K562 (cell line): ENCODE measurements at regions not wholly inside any gene's neighbourhood (a gene's known extent, or its start where the extent isn't known, plus 50 kb on each side); places are given as distances from the start of the nearest gene placed in this dataset.

Experiments used
- CHD2 ChIP-seq: IDR thresholded peaks from 2 replicates; pipeline ENCODE4 v1.6.1; 2011; ENCODE audit warnings: low read depth, low read length
- KAT8 ChIP-seq: fragments of 450-650 bp; IDR thresholded peaks from 2 replicates; pipeline ENCODE4 v1.6.1; 2016; ENCODE audit warnings: low read depth, mild to moderate bottlenecking
- NFIC ChIP-seq: fragments of 450-650 bp; IDR thresholded peaks from 2 replicates; pipeline ENCODE4 v1.6.1; 2017; ENCODE audit warnings: mild to moderate bottlenecking, inconsistent platforms
- NR1H2 ChIP-seq: sonication (generic); formaldehyde crosslinking; IDR thresholded peaks from 2 replicates; pipeline ENCODE4 v1.4.0; 2020; ENCODE audit warnings: mild to moderate bottlenecking, missing genetic modification reagents
- SP2 ChIP-seq: IDR thresholded peaks from 2 replicates; pipeline ENCODE4 v1.6.1; 2011; ENCODE audit warnings: mild to moderate bottlenecking, low read depth, low read length, moderate library complexity; ENCODE audit not compliant: poor library complexity, severe bottlenecking; ENCODE audit errors: extremely low read depth
- TEAD2 ChIP-seq: fragments of 450-650 bp; IDR thresholded peaks from 2 replicates; pipeline ENCODE4 v1.6.1; 2016; ENCODE audit warnings: missing genetic modification characterization, control low read depth, missing compliant biosample characterization
- TEAD4 ChIP-seq, 2 experiments: sonication (generic) in 1 of 2; formaldehyde crosslinking in 1 of 2; IDR thresholded peaks; 2 replicates each; pipeline versions ENCODE4 v1.6.1 to v1.8.0; 2012 to 2022; ENCODE audit warnings: borderline replicate concordance in 1 of 2, inconsistent platforms in 1 of 2, low read length in 1 of 2, mild to moderate bottlenecking in 1 of 2, missing genetic modification reagents in 1 of 2
- ZSCAN29 ChIP-seq: fragments of 450-650 bp; IDR thresholded peaks from 2 replicates; pipeline ENCODE4 v1.6.1; 2017
- TF ChIP-seq, protein P1 (sequence below): sonication (generic); formaldehyde crosslinking; IDR thresholded peaks from 2 replicates; pipeline ENCODE4 v1.8.0; 2022; ENCODE audit warnings: missing genetic modification reagents, mild to moderate bottlenecking, borderline replicate concordance
- TF ChIP-seq, protein P2 (sequence below): fragments of 450-650 bp; formaldehyde crosslinking; IDR thresholded peaks from 2 replicates; pipeline ENCODE4 v1.4.0; 2022; ENCODE audit warnings: missing genetic modification characterization
- TF ChIP-seq, protein P3 (sequence below), 3 experiments: IDR thresholded peaks in 2 of 3; conservative IDR thresholded peaks in 1 of 3; 2 replicates each; pipeline ENCODE4 v1.5.1; 2011 to 2012; ENCODE audit warnings: low read length in 3 of 3, mild to moderate bottlenecking in 3 of 3, control low read depth in 2 of 3, improper control_type of control experiment in 1 of 3, inconsistent platforms in 1 of 3, low read depth in 1 of 3, mixed read lengths in 1 of 3, moderate library complexity in 1 of 3; ENCODE audit not compliant: insufficient read depth in 2 of 3
- TF ChIP-seq, protein P4 (sequence below), 3 experiments: fragments of 200-800 bp in 1 of 3; sonication (Bioruptor generic) in 1 of 3; sonication (generic) in 1 of 3; formaldehyde crosslinking in 1 of 3; IDR thresholded peaks; 2 replicates each; pipeline versions ENCODE4 v1.6.1 to v1.8.0; 2016 to 2022; ENCODE audit warnings: mild to moderate bottlenecking in 2 of 3, missing compliant biosample characterization in 2 of 3, missing genetic modification characterization in 2 of 3, missing genetic modification reagents in 1 of 3
- TF ChIP-seq, protein P5 (sequence below): sonication (generic); formaldehyde crosslinking; IDR thresholded peaks from 2 replicates; pipeline ENCODE4 v1.8.0; 2023; ENCODE audit warnings: missing genetic modification reagents, mild to moderate bottlenecking, borderline replicate concordance
- TF ChIP-seq, protein P6 (sequence below): sonication (generic); formaldehyde crosslinking; IDR thresholded peaks from 2 replicates; pipeline ENCODE4 v1.9.0; 2022; ENCODE audit warnings: mild to moderate bottlenecking, missing genetic modification reagents

DNA sequence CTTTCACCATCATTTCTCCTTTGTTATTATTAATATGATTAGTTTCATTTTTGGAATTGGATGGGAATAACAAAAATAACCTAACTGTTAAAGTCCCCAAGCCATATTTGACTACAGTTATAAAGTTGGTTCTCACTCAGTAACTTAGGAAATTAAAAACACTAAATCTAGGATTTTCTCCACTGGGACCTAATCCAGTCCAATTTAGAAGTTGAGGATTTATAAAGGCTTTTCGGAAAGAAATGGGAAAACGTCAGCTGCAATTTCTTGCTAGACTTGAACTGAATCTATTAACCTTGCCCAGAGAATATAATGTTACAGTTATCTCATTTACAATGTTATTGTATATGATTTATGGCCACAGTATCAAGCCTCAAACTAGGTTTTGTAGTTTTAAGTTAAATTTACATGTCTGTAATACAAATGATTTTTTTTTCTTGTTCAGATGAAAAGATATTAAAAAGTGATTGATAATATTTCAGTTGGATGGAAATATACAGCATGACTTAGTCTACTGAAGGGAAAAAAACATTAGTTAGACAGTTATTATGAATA, 524.3 kb upstream of the GRAMD2B start:
- TF ChIP-seq SP2 (no peak), CHD2 (no peak), NFIC (no peak), NR1H2 (no peak), ZSCAN29 (no peak), KAT8 (no peak), TEAD2 (tag) (no peak), TEAD4 (IDR thresholded peaks at IDR 0.05; ENCODE audit: low read length) (no peak), TEAD4 (CRISPR knock-in tag; IDR thresholded peaks at IDR 0.05; ENCODE audit: borderline replicate concordance) (no peak)
- TF ChIP-seq, protein P1, sequence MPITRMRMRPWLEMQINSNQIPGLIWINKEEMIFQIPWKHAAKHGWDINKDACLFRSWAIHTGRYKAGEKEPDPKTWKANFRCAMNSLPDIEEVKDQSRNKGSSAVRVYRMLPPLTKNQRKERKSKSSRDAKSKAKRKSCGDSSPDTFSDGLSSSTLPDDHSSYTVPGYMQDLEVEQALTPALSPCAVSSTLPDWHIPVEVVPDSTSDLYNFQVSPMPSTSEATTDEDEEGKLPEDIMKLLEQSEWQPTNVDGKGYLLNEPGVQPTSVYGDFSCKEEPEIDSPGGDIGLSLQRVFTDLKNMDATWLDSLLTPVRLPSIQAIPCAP (CRISPR knock-in tag): no peak
- TF ChIP-seq, protein P2, sequence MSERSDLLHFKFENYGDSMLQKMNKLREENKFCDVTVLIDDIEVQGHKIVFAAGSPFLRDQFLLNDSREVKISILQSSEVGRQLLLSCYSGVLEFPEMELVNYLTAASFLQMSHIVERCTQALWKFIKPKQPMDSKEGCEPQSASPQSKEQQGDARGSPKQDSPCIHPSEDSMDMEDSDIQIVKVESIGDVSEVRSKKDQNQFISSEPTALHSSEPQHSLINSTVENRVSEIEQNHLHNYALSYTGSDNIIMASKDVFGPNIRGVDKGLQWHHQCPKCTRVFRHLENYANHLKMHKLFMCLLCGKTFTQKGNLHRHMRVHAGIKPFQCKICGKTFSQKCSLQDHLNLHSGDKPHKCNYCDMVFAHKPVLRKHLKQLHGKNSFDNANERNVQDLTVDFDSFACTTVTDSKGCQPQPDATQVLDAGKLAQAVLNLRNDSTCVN (CRISPR knock-in tag): no peak
- TF ChIP-seq, protein P3, sequence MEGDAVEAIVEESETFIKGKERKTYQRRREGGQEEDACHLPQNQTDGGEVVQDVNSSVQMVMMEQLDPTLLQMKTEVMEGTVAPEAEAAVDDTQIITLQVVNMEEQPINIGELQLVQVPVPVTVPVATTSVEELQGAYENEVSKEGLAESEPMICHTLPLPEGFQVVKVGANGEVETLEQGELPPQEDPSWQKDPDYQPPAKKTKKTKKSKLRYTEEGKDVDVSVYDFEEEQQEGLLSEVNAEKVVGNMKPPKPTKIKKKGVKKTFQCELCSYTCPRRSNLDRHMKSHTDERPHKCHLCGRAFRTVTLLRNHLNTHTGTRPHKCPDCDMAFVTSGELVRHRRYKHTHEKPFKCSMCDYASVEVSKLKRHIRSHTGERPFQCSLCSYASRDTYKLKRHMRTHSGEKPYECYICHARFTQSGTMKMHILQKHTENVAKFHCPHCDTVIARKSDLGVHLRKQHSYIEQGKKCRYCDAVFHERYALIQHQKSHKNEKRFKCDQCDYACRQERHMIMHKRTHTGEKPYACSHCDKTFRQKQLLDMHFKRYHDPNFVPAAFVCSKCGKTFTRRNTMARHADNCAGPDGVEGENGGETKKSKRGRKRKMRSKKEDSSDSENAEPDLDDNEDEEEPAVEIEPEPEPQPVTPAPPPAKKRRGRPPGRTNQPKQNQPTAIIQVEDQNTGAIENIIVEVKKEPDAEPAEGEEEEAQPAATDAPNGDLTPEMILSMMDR (IDR thresholded peaks at IDR 0.05 in 2 of 3, conservative IDR thresholded peaks at IDR 0.05 in 1 of 3; ENCODE audit: insufficient read depth in 2 of 3, low read depth in 1 of 3, low read length in 3 of 3): no peak
- TF ChIP-seq, protein P4, sequence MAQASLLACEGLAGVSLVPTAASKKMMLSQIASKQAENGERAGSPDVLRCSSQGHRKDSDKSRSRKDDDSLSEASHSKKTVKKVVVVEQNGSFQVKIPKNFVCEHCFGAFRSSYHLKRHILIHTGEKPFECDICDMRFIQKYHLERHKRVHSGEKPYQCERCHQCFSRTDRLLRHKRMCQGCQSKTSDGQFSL (CRISPR knock-in tag; IDR thresholded peaks at IDR 0.05): no peak
- TF ChIP-seq, protein P4 (tag; IDR thresholded peaks at IDR 0.05): no peak
- TF ChIP-seq, protein P5, sequence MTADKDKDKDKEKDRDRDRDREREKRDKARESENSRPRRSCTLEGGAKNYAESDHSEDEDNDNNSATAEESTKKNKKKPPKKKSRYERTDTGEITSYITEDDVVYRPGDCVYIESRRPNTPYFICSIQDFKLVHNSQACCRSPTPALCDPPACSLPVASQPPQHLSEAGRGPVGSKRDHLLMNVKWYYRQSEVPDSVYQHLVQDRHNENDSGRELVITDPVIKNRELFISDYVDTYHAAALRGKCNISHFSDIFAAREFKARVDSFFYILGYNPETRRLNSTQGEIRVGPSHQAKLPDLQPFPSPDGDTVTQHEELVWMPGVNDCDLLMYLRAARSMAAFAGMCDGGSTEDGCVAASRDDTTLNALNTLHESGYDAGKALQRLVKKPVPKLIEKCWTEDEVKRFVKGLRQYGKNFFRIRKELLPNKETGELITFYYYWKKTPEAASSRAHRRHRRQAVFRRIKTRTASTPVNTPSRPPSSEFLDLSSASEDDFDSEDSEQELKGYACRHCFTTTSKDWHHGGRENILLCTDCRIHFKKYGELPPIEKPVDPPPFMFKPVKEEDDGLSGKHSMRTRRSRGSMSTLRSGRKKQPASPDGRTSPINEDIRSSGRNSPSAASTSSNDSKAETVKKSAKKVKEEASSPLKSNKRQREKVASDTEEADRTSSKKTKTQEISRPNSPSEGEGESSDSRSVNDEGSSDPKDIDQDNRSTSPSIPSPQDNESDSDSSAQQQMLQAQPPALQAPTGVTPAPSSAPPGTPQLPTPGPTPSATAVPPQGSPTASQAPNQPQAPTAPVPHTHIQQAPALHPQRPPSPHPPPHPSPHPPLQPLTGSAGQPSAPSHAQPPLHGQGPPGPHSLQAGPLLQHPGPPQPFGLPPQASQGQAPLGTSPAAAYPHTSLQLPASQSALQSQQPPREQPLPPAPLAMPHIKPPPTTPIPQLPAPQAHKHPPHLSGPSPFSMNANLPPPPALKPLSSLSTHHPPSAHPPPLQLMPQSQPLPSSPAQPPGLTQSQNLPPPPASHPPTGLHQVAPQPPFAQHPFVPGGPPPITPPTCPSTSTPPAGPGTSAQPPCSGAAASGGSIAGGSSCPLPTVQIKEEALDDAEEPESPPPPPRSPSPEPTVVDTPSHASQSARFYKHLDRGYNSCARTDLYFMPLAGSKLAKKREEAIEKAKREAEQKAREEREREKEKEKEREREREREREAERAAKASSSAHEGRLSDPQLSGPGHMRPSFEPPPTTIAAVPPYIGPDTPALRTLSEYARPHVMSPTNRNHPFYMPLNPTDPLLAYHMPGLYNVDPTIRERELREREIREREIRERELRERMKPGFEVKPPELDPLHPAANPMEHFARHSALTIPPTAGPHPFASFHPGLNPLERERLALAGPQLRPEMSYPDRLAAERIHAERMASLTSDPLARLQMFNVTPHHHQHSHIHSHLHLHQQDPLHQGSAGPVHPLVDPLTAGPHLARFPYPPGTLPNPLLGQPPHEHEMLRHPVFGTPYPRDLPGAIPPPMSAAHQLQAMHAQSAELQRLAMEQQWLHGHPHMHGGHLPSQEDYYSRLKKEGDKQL (CRISPR knock-in tag): no peak
- TF ChIP-seq, protein P6, sequence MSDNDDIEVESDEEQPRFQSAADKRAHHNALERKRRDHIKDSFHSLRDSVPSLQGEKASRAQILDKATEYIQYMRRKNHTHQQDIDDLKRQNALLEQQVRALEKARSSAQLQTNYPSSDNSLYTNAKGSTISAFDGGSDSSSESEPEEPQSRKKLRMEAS (CRISPR knock-in tag): no peak
